OCI-LY7 (cell line): ENCODE measurements at regions not wholly inside any gene's neighbourhood (a gene's known extent, or its start where the extent isn't known, plus 50 kb on each side); places are given as distances from the start of the nearest gene placed in this dataset.

Experiments
- EZH2phosphoT487 ChIP-seq: fragments of 200-600 bp; sonication (generic); IDR thresholded peaks from 2 replicates; pipeline ENCODE4 v1.6.1; 2018; ENCODE audit warnings: low read depth, borderline replicate concordance, mild to moderate bottlenecking, mixed run types, antibody characterized with exemption, low read length, moderate library complexity, mixed read lengths
- TF ChIP-seq, protein P1 (sequence below): fragments of 200-600 bp; sonication (generic); conservative IDR thresholded peaks from 2 replicates; pipeline ENCODE4 v1.5.1; 2014; ENCODE audit warnings: mild to moderate bottlenecking, antibody characterized with exemption, low read length, moderate library complexity, mixed read lengths

DNA sequence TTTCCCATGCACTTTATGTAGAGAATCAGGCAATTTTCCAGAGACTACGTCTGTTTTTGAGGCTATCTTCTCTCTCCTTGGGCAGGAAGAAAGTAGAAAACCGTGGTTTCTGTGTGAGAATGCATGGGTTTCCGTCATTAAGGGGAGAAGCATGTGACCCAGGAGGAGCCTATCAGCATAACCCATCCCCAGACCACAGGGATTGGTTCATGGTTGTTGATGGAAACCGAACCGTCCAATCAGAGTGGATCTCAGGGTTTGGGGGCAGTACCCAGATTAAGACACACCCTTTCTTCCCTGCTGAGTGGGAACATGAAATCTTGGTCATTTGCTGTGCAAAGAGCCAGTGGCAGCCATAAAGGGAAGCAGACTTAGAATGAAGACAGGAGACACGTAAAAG, 517.8 kb downstream of the MN1 start:
- TF ChIP-seq, protein P1, sequence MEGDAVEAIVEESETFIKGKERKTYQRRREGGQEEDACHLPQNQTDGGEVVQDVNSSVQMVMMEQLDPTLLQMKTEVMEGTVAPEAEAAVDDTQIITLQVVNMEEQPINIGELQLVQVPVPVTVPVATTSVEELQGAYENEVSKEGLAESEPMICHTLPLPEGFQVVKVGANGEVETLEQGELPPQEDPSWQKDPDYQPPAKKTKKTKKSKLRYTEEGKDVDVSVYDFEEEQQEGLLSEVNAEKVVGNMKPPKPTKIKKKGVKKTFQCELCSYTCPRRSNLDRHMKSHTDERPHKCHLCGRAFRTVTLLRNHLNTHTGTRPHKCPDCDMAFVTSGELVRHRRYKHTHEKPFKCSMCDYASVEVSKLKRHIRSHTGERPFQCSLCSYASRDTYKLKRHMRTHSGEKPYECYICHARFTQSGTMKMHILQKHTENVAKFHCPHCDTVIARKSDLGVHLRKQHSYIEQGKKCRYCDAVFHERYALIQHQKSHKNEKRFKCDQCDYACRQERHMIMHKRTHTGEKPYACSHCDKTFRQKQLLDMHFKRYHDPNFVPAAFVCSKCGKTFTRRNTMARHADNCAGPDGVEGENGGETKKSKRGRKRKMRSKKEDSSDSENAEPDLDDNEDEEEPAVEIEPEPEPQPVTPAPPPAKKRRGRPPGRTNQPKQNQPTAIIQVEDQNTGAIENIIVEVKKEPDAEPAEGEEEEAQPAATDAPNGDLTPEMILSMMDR = no peak
- TF ChIP-seq EZH2phosphoT487 = no peak
